Bone marrow (tissue), 2 donors: ENCODE measurements at regions not wholly inside any gene's neighbourhood (a gene's known extent, or its start where the extent isn't known, plus 50 kb on each side); places are given as distances from the start of the nearest gene placed in this dataset.

Experiments
- DNase-seq, 2 donors: peaks; one replicate each; lab custom pipeline; 2025; lab: John Stamatoyannopoulos, UW

GRCh38 chr4:22870847-22871449, 178.2 kb downstream of the GBA3 start:
- no peak for DNase-seq

- DNase-seq: no peak
Observed at GRCh38 chr4:22869235-22869634, 176.5 kb downstream of the GBA3 start.
